ENCODE measurements at regions not wholly inside any gene's neighbourhood (a gene's known extent, or its start where the extent isn't known, plus 50 kb on each side); places are given as distances from the start of the nearest gene placed in this dataset.

GRCh38 chr3:20870106-20870899, 684.3 kb upstream of the SGO1 start:
- ChIA-PET POLR2A (ENCODE audit: low non-redundant PET) (no interaction called here), CTCF (no interaction called here)
- no peak for DNase-seq (ENCODE audit: low spot score)
- H3K27ac ChIP-seq: no peak overlapping the region
- TF ChIP-seq, protein P1, sequence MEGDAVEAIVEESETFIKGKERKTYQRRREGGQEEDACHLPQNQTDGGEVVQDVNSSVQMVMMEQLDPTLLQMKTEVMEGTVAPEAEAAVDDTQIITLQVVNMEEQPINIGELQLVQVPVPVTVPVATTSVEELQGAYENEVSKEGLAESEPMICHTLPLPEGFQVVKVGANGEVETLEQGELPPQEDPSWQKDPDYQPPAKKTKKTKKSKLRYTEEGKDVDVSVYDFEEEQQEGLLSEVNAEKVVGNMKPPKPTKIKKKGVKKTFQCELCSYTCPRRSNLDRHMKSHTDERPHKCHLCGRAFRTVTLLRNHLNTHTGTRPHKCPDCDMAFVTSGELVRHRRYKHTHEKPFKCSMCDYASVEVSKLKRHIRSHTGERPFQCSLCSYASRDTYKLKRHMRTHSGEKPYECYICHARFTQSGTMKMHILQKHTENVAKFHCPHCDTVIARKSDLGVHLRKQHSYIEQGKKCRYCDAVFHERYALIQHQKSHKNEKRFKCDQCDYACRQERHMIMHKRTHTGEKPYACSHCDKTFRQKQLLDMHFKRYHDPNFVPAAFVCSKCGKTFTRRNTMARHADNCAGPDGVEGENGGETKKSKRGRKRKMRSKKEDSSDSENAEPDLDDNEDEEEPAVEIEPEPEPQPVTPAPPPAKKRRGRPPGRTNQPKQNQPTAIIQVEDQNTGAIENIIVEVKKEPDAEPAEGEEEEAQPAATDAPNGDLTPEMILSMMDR (conservative IDR thresholded peaks at IDR 0.05; ENCODE audit: low read depth): no peak

- DNase-seq (ENCODE audit: low spot score): no peak
- POLR2A ChIA-PET (ENCODE audit: low non-redundant PET): no interaction called here
- no peak overlapping the region for H3K27ac ChIP-seq
- TF ChIP-seq, protein P1 (conservative IDR thresholded peaks at IDR 0.05; ENCODE audit: low read depth): no peak
- CTCF ChIA-PET: no interaction called here
These were observed 679.8 kb upstream of the SGO1 start for GRCh38 chr3:20865803-20866202.

- ChIA-PET CTCF (no interaction called here), POLR2A (ENCODE audit: low non-redundant PET) (no interaction called here)
- DNase-seq (ENCODE audit: low spot score): no peak
- no peak overlapping the region for H3K27ac ChIP-seq
- TF ChIP-seq, protein P1 (conservative IDR thresholded peaks at IDR 0.05; ENCODE audit: low read depth): no peak
These were observed 675.4 kb upstream of the SGO1 start for GRCh38 chr3:20861454-20861853.

GRCh38 chr3:20857636-20858035, 671.6 kb upstream of the SGO1 start:
- POLR2A ChIA-PET (ENCODE audit: low non-redundant PET): no interaction called here
- CTCF ChIA-PET: no interaction called here

DNA sequence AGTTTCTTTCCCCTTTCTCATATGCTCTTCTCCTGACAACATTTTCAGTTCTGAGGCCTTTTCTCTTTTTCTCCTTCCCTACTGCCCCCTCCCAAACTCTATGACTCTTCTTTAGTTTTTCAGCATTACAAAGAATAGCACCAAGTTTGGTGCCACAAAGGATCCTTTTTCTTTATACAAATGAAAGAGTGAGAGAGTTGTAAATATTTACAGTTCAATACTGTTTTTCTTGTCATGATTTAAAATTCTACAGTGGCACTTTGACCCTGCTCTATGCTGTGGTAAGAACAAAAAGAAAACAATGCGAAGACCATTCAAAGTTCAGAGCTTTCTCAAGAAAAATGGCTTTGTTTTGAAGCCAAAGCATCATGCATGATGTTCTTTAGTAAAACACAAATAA, 667.9 kb upstream of the SGO1 start:
- no peak overlapping the region for H3K27ac ChIP-seq
- TF ChIP-seq, protein P1 (conservative IDR thresholded peaks at IDR 0.05; ENCODE audit: low read depth): no peak
- POLR2A ChIA-PET (ENCODE audit: low non-redundant PET): no interaction called here
- CTCF ChIA-PET: no interaction called here
- DNase-seq (ENCODE audit: low spot score): no peak

More at GRCh38 chr3:20857636-20858035, 671.6 kb upstream of the SGO1 start:
- TF ChIP-seq, protein P1 (conservative IDR thresholded peaks at IDR 0.05; ENCODE audit: low read depth): no peak
- no peak for DNase-seq (ENCODE audit: low spot score)
- no peak overlapping the region for H3K27ac ChIP-seq

DNA sequence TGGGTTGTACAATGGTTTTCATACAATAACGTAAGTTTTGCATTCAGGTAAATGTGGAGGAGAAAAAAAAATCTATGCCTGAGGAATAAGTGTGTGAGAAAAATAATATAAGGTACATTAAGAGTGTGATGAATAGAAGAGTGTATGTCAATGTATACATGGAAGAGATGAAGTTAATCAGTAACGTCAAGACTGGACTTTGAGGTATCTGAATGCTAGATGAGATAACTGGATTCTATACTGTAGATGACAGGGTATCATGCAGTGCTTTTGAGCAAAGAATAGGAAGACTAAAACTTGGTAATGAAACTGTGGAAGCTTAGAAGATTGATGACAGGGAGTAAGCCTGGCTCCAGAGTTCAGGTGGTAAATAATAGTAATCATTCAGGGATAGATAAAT, 666.7 kb upstream of the SGO1 start:
- H3K27ac ChIP-seq: no peak overlapping the region
- CTCF ChIA-PET: no interaction called here
- TF ChIP-seq, protein P1 (conservative IDR thresholded peaks at IDR 0.05; ENCODE audit: low read depth): no peak
- POLR2A ChIA-PET (ENCODE audit: low non-redundant PET): no interaction called here
- DNase-seq (ENCODE audit: low spot score): no peak
